ENCODE measurements at regions not wholly inside any gene's neighbourhood (a gene's known extent, or its start where the extent isn't known, plus 50 kb on each side); places are given as distances from the start of the nearest gene placed in this dataset.
"Not testable (repeated sequence)": the region's sequence is repeated elsewhere in the genome, so short reads cannot be mapped to it uniquely, and the experiment has no call there.

DNA sequence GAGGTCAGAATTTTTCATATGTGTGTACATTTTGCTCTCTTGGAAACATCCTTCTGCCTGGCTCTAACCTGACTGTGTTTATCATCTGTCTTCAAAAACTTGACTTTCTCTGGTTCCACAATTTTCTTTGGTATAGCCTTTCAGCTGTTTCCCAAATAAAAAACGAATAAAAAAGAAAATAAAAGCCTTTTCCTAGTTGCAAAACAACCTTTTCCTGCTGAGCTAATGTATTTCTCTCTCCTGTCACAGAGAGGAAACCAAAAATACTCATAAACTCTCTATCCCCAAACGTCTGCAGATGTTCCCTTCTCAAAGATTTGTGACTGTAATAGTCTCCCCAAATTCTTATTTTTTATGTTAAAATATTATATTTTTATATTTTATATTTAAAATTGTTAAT lies 505.3 kb upstream of the SLC39A10 start:
- Histone ChIP-seq H3K4me3 (no peak overlapping the region), H3K27ac (no peak overlapping the region), H3K27me3 (no peaks in the 10 kb centered on the region), H3K9me3 (no peaks in the 10 kb centered on the region), H3K36me3 (no peaks in the 10 kb centered on the region), H3K4me1 (no peaks in the 10 kb centered on the region)
- WGBS, 2 donors: 7 to 11% methylated on average over 2 of the region's 2 CpGs
- TF ChIP-seq EP300 (IDR thresholded peaks at IDR 0.05): no peak
- TF ChIP-seq POLR2A (IDR thresholded peaks at IDR 0.05): no peak
- no peak for DNase-seq
- intact Hi-C loops (cut with DNase I): no loop called here

- H3K4me1 ChIP-seq: no peaks in the 10 kb centered on the region
- H3K27ac ChIP-seq: no peak overlapping the region
- DNase-seq: no peak
- no peak overlapping the region for H3K4me3 ChIP-seq
- H3K9me3 ChIP-seq: no peaks in the 10 kb centered on the region
- no peaks in the 10 kb centered on the region for H3K27me3 ChIP-seq
- 89% methylated on average over 2 of the region's 2 CpGs for WGBS, 2 donors
- intact Hi-C loops (cut with DNase I): no loop called here
- TF ChIP-seq POLR2AphosphoS5 (IDR thresholded peaks at IDR 0.05) (no peak), EP300 (IDR thresholded peaks at IDR 0.05) (no peak), POLR2A (IDR thresholded peaks at IDR 0.05) (no peak), CTCF (IDR thresholded peaks at IDR 0.05) (no peak)
- no peaks in the 10 kb centered on the region for H3K36me3 ChIP-seq
Observed at GRCh38 chr2:195150819-195151218, 506.2 kb upstream of the SLC39A10 start.

GRCh38 chr2:195148004-195148403 lies 509.0 kb upstream of the SLC39A10 start:
- intact Hi-C loops (cut with DNase I): no loop called here
- TF ChIP-seq POLR2A (IDR thresholded peaks at IDR 0.05): no peak
- no peak for TF ChIP-seq CTCF (IDR thresholded peaks at IDR 0.05)
- TF ChIP-seq POLR2AphosphoS5 (IDR thresholded peaks at IDR 0.05): no peak
- no peak for TF ChIP-seq EP300 (IDR thresholded peaks at IDR 0.05)
- Histone ChIP-seq H3K4me1 (no peaks in the 10 kb centered on the region), H3K27ac (no peak overlapping the region), H3K9me3 (no peaks in the 10 kb centered on the region), H3K36me3 (no peaks in the 10 kb centered on the region), H3K27me3 (no peaks in the 10 kb centered on the region), H3K4me3 (no peak overlapping the region)
- no peak for DNase-seq
- 83 to 89% methylated on average over 5 of the region's 5 CpGs for WGBS, 2 donors

GRCh38 chr2:195146761-195147541 lies 510.1 kb upstream of the SLC39A10 start:
- intact Hi-C loops (cut with DNase I): no loop called here
- Histone ChIP-seq H3K36me3 (no peaks in the 10 kb centered on the region), H3K4me3 (no peak overlapping the region), H3K27me3 (no peaks in the 10 kb centered on the region), H3K27ac (no peak overlapping the region), H3K9me3 (no peaks in the 10 kb centered on the region), H3K4me1 (no peaks in the 10 kb centered on the region)
- WGBS, 2 donors: 79 to 80% methylated on average over 4 of the region's 4 CpGs
- no peak for DNase-seq
- TF ChIP-seq POLR2AphosphoS5 (IDR thresholded peaks at IDR 0.05) (no peak), CTCF (IDR thresholded peaks at IDR 0.05) (no peak), POLR2A (IDR thresholded peaks at IDR 0.05) (no peak), EP300 (IDR thresholded peaks at IDR 0.05) (no peak)

GRCh38 chr2:195138435-195138834 lies 518.6 kb upstream of the SLC39A10 start:
- Histone ChIP-seq H3K4me1 (no peaks in the 10 kb centered on the region), H3K27me3 (no peaks in the 10 kb centered on the region), H3K36me3 (no peaks in the 10 kb centered on the region), H3K4me3 (no peak overlapping the region), H3K27ac (no peak overlapping the region), H3K9me3 (no peaks in the 10 kb centered on the region)
- TF ChIP-seq POLR2A (IDR thresholded peaks at IDR 0.05) (no peak), POLR2AphosphoS5 (IDR thresholded peaks at IDR 0.05) (no peak), CTCF (IDR thresholded peaks at IDR 0.05) (no peak), EP300 (IDR thresholded peaks at IDR 0.05) (no peak)
- WGBS, 2 donors: 91 to 94% methylated on average over 7 of the region's 7 CpGs
- intact Hi-C loops (cut with DNase I): no loop called here
- DNase-seq: no peak

GRCh38 chr2:195125889-195126288 lies 531.1 kb upstream of the SLC39A10 start:
- H3K4me3 ChIP-seq; H3K27me3 ChIP-seq; H3K36me3 ChIP-seq; H3K9me3 ChIP-seq; intact Hi-C loops (cut with DNase I); H3K27ac ChIP-seq; DNase-seq; H3K4me1 ChIP-seq: not testable (repeated sequence)
- 91 to 94% methylated on average over 3 of the region's 3 CpGs for WGBS, 2 donors

All from sigmoid colon (tissue), 6 donors.